KOPT-K1 (cell line): ENCODE measurements at regions not wholly inside any gene's neighbourhood (a gene's known extent, or its start where the extent isn't known, plus 50 kb on each side); places are given as distances from the start of the nearest gene placed in this dataset.
A peak's percentile ranks its signal among the peaks of the same experiment; 100 is the strongest.

ENCODE experiments used
- H3K27ac ChIP-seq: fragments of 200-600 bp; sonication (generic); 2 replicates; pipeline ENCODE4 v1.5.1; 2016; ENCODE audit warnings: antibody characterized with exemption, mild to moderate bottlenecking, low read depth, low read length; ENCODE audit not compliant: poor library complexity, severe bottlenecking
- H3K36me3 ChIP-seq: fragments of 200-600 bp; sonication (generic); 2 replicates; pipeline ENCODE4 v1.5.1; 2017; ENCODE audit warnings: antibody characterized with exemption, mild to moderate bottlenecking, low read length, moderate library complexity; ENCODE audit not compliant: insufficient read depth
- H3K9me3 ChIP-seq: fragments of 200-600 bp; sonication (generic); 2 replicates; pipeline ENCODE4 v1.5.1; 2017; ENCODE audit warnings: antibody characterized with exemption, low read length, mild to moderate bottlenecking; ENCODE audit not compliant: insufficient read depth, poor library complexity, severe bottlenecking

GRCh38 chr3:106908181-106908938 is 468.9 kb upstream of the CCDC54 start:
- Histone ChIP-seq H3K27ac (no peak overlapping the region), H3K9me3 (peaks cover 28% of the 10 kb centered on the region), H3K36me3 (no peaks in the 10 kb centered on the region)

- Histone ChIP-seq H3K9me3 (peaks cover 21% of the 10 kb centered on the region), H3K27ac (no peak overlapping the region), H3K36me3 (no peaks in the 10 kb centered on the region)
Measured at GRCh38 chr3:106913111-106913698, 464.0 kb upstream of the CCDC54 start.

- Histone ChIP-seq H3K9me3 (peaks cover 17% of the 10 kb centered on the region), H3K36me3 (no peaks in the 10 kb centered on the region), H3K27ac (no peak overlapping the region)
Measured at GRCh38 chr3:106913966-106914365, 463.3 kb upstream of the CCDC54 start.

- Histone ChIP-seq H3K9me3 (peaks cover 4% of the 10 kb centered on the region), H3K36me3 (no peaks in the 10 kb centered on the region), H3K27ac (no peak overlapping the region)
Measured at GRCh38 chr3:106920609-106921008, 456.6 kb upstream of the CCDC54 start.

GRCh38 chr3:106929081-106929480 is 448.2 kb upstream of the CCDC54 start:
- H3K36me3 ChIP-seq: no peaks in the 10 kb centered on the region
- no peak overlapping the region for H3K27ac ChIP-seq
- peaks cover 9% of the 10 kb centered on the region for H3K9me3 ChIP-seq

- peaks cover 20% of the 10 kb centered on the region for H3K9me3 ChIP-seq
- no peaks in the 10 kb centered on the region for H3K36me3 ChIP-seq
Measured at GRCh38 chr3:106930086-106930485, 447.2 kb upstream of the CCDC54 start.

GRCh38 chr3:106931904-106932303 is 445.3 kb upstream of the CCDC54 start:
- Histone ChIP-seq H3K27ac (no peak overlapping the region), H3K36me3 (no peaks in the 10 kb centered on the region), H3K9me3 (peaks cover 24% of the 10 kb centered on the region)

More at GRCh38 chr3:106930086-106930485, 447.2 kb upstream of the CCDC54 start:
- H3K27ac ChIP-seq: no peak overlapping the region

- peaks cover 33% of the 10 kb centered on the region for H3K9me3 ChIP-seq
- peak overlapping the region; percentile 46 for H3K27ac ChIP-seq
- H3K36me3 ChIP-seq: no peaks in the 10 kb centered on the region
Measured at GRCh38 chr3:106936337-106936736, 440.9 kb upstream of the CCDC54 start.

- peaks cover 9% of the 10 kb centered on the region for H3K9me3 ChIP-seq
- H3K36me3 ChIP-seq: no peaks in the 10 kb centered on the region
- no peak overlapping the region for H3K27ac ChIP-seq
Measured at GRCh38 chr3:106942051-106942450, 435.2 kb upstream of the CCDC54 start.

GRCh38 chr3:106943071-106943470 is 434.2 kb upstream of the CCDC54 start:
- H3K27ac ChIP-seq: no peak overlapping the region
- H3K9me3 ChIP-seq: peaks cover 4% of the 10 kb centered on the region
- no peaks in the 10 kb centered on the region for H3K36me3 ChIP-seq

GRCh38 chr3:106945435-106945834 is 431.8 kb upstream of the CCDC54 start:
- no peaks in the 10 kb centered on the region for H3K9me3 ChIP-seq
- no peak overlapping the region for H3K27ac ChIP-seq
- H3K36me3 ChIP-seq: no peaks in the 10 kb centered on the region

GRCh38 chr3:106946866-106947265 is 430.4 kb upstream of the CCDC54 start:
- H3K27ac ChIP-seq: no peak overlapping the region

GRCh38 chr3:106957029-106957428 is 420.2 kb upstream of the CCDC54 start:
- Histone ChIP-seq H3K9me3 (peaks cover 19% of the 10 kb centered on the region), H3K27ac (no peak overlapping the region), H3K36me3 (no peaks in the 10 kb centered on the region)

More at GRCh38 chr3:106946866-106947265, 430.4 kb upstream of the CCDC54 start:
- Histone ChIP-seq H3K36me3 (no peaks in the 10 kb centered on the region), H3K9me3 (peaks cover 4% of the 10 kb centered on the region)

- Histone ChIP-seq H3K27ac (no peak overlapping the region), H3K9me3 (peaks cover 4% of the 10 kb centered on the region), H3K36me3 (no peaks in the 10 kb centered on the region)
Measured at GRCh38 chr3:106962993-106963392, 414.2 kb upstream of the CCDC54 start.

GRCh38 chr3:106963442-106963841 is 413.8 kb upstream of the CCDC54 start:
- Histone ChIP-seq H3K9me3 (peaks cover 4% of the 10 kb centered on the region), H3K27ac (no peak overlapping the region), H3K36me3 (no peaks in the 10 kb centered on the region)

GRCh38 chr3:106965307-106965706 is 411.9 kb upstream of the CCDC54 start:
- Histone ChIP-seq H3K9me3 (no peaks in the 10 kb centered on the region), H3K27ac (no peak overlapping the region), H3K36me3 (no peaks in the 10 kb centered on the region)
